HG03135 (cell line): ENCODE measurements at regions not wholly inside any gene's neighbourhood (a gene's known extent, or its start where the extent isn't known, plus 50 kb on each side); places are given as distances from the start of the nearest gene placed in this dataset.
"Not testable (repeated sequence)": the region's sequence is repeated elsewhere in the genome, so short reads cannot be mapped to it uniquely, and the experiment has no call there.

Experiments
- ATAC-seq: cut with Tn5 transposase; IDR thresholded peaks from one replicate; pipeline ENCODE4 v1.9.1; 2021; ENCODE audit warnings: mild to moderate bottlenecking, moderate library complexity; ENCODE audit not compliant: unreplicated experiment

GRCh38 chr6:153437193-153437592 is 306.1 kb upstream of the RGS17 start:
- ATAC-seq, result no peak

DNA sequence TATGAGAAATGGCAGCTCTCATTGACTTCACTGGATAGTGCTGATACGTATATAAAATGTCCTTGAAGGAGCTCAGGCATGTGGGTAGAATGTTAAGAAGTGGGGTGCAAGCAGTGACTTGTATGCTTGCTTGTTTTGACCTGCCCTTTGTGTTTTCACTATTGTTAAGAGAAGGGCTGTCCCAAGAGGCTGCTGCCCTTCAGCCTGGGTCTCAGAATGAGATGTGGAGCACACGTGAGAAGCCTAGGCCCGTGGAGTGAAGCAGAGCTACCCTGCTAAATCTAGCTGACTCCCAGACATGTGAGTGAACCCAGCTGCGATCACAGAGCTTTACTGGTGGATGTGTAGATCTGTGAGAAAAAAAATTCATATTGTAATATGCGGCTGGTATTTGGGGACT is 305.3 kb upstream of the RGS17 start:
- no peak for ATAC-seq

DNA sequence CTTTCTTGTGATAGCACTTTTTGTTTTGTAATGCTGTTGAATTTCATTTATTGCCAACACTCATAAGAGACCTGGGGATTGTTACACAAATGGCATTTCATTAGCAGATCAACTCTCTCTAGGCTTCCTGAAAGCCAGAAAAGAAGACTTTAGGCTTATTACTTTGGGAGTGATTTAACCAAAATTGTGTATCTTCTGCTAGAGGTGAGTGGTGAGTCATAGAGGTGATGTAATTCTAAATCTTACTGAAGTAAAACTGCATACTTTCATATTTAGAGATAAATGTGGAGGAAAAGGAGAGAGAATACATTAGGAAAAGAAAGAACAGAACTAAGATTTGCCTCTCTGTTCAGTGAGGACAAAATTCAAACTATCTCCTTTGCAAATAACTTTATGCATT is 304.7 kb upstream of the RGS17 start:
- ATAC-seq, result no peak

DNA sequence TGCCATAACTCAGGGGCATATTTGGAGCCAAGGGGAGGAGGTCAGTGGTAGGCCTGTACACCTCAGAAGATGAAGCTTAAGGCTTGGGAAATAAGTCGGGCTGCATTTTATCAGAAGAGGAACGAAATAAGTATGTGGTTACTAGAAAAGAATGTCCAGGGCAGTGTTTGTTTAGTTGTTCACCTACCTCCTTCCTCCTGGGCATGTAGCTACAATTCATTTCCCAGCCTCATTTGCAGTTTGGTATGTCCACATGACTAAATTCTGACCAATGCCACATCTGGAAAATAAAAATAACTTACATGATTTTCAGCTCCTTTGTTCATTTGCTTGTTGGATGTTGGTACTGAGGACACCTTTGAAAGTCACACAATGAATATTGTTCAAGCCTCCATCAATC is 294.5 kb upstream of the RGS17 start:
- no peak for ATAC-seq

DNA sequence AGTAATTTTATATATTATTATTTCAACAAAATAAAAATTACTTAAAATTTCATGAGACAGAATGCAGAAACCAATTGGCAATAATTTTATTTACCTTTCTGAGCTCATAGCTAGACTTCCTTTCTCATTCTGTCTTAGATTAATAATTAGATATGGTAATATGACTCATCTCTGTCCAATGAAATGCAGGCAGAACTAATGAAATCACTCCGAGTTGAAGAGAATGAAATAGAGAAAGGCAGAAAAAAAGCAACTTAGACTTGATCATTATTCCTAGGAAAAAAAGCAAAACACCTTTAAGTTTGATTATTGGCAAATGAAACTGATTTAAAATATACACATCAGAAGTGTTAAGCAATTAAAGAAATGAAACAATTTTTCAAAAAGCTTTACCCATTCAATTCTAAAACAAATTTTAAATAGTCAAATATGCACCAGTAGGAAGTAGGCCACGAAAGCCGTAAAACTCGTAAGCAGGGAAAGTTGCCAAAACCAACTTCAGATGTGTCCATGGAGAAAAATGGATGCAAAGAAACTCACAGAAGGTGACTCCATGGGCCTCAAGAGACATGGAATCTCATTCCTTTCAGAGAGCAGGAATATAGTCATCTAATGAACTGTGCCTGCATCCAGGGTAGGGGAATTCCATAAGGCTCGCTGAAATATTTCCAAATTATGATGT is 293.8 kb upstream of the RGS17 start:
- no peak for ATAC-seq

DNA sequence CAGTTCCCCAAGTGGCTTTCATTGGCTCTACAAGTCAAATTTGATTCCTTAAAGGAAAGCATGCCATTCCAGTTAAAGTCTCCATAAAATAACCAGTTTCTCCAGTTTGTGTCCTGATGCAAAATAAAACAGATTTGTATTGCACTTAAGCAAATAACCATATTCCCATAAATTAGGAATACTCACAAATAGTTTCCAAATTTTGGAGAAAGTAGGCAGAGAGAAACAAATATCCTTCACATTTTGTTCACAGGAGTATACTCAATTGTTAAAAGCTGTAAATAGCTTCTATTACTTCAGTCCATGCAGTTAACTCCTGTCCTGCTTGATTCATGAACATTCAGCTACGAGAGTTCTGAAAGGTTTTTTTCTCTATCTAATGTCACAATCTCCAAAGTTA is 281.4 kb upstream of the RGS17 start:
- no peak for ATAC-seq

DNA sequence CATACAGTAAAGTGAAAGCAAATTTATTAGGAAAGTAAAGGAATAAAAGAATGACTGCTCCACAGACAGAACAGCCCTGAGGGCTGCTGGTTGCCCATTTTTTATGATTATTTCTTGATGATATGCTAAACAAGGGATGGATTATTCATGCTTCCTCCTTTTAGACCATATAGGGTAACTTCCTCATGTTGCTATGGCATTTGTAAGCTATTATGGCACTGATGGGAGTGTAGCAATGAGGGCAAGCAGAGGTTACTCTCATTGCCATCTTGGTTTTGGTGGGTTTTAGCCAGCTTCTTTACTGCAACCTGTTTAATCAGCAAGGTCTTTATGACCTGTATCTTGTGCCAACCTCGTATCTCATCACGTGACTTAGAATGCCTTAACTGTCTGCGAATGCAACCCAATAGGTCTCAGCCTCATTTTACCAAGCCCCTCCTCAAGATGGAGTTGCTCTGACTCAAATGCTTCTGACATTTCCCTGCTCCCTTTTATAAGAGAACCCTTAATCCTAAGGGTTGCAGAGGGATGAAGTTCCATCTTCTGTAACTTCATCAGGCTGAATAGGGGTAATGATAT is 280.1 kb upstream of the RGS17 start:
- ATAC-seq, result no peak

- ATAC-seq, result no peak
Observed at GRCh38 chr6:153405931-153406330, 274.8 kb upstream of the RGS17 start.

DNA sequence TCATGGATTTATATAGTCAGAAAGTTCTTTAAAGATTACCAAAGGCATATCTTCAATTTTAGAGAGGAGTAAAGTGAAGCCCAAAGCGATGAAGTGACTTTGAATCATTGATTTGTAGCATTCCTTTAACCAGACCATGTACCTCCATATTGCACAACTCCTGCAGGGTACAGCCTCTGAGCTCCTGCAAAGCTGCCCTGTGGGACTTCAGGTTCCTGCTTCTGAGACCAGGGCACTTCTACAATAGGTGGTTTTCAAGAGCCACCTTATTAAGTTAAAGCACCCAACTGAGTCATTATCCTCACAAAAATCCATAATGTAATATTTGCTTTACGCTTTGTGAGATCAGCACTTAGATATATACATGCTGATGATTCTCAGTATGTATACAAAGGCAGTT is 270.7 kb upstream of the RGS17 start:
- ATAC-seq, result no peak

DNA sequence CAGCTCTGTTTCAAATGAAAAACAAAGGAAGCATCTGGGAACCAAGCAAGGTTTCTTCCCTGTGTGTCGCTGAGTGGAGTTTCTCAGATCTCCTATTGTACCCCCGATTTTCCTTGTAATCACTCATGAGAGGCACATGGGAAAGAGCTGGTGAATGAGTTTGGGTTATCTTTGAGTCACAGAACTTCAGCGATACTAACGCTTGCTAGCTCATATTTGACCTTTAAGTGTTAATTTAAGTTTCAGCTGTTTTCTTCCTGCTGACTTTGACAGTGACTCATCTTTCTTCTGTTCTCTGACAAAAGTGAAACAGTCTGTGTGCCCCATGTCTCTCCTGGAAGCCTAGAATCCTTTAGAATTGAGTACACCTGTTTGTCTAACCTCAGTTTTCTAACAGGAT is 261.1 kb upstream of the RGS17 start:
- ATAC-seq, result no peak

DNA sequence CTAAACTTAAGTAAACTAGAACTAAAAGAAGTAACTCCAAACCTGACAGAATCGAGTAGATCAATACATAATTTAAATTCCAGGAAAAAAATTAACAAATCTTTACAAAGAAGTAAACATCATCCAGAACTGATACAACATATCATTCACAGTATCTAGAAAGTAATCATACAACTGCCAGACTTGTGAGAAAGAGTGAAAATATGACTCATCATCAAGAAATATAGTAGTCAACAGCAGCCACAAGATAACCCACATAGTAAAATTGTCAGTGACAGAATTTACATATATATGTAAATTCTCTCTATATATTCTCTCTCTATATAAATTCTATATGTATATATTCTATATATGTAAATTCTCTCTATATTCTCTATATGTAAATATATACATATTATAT is 242.8 kb upstream of the RGS17 start:
- no peak for ATAC-seq

DNA sequence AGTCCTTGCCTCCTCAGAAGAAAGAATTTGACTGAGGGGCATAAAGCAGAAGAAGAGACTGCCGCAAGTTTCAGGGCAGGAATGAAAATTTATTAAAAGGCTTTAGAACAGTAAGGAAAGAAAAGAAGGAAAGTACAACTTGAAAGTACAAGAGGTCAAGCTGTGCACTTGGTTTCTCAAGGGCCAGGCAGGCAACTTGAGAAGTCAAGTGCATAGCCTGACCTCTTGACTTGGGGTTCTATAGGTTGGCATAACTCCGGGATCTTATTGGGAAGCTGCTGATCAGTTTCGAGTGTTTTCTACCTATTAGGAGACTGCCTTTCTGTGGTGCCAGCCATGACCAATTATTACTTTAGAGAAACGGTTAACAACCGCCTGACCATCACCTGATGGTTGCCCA is 237.0 kb upstream of the RGS17 start:
- ATAC-seq, result no peak

DNA sequence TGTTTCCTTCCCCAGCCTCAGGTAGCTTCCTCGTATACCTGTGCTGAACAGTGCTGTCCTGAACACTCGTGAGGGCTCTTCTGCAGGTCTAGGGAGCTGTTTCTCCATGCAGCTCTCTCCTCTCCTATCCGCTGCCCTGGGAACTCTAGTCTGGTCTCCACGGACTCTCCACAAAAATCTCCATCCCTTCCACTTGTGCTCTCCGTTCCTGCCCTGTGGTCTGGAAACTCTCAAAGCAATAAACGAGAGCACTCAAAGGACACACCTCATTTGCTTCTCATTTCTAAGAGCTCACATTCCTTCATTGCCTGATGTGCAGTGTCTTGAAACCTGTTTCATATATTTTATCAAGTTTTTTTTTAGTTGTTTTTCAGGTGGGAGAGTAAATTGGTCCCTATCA is 235.9 kb upstream of the RGS17 start:
- ATAC-seq, result no peak

DNA sequence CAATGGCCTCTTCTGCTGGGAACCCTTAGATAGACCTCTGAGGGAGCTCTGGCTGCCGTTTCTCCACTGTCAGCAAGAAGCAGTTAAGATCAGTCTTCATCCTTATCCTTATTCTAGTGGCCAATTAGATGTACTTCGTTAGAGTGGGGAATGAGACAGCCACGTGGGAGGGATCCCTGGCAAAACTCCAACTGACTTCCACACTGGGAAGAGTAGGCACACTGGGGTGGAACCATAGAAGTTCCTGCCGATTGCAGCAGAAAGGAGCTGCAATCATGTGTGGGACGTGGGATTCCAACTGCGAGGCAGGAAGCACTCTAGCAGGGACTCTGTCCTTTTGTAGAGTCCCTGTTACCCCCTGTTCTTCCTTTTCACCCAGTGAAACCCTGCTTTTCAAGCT is 226.3 kb upstream of the RGS17 start:
- no peak for ATAC-seq

- no peak for ATAC-seq
Observed at GRCh38 chr6:153340568-153340967, 209.5 kb upstream of the RGS17 start.

DNA sequence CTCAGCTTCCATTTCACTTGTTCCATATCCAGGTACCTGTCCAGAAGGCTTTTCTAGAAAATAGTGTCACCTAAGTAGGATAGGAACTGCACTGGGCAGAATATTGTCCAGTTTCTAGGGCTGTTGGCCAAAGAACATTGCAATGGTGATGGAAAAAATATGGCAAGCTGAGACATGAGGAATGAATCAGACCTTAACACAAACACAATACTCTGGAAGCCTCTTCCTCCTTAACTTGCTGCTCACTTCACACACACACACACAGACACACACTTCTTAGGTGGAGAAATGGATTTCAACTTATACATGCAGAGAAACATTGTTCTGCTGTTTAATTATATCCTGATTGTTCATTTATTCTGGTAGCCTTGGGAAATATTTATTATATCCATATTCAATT is 203.0 kb upstream of the RGS17 start:
- no peak for ATAC-seq

DNA sequence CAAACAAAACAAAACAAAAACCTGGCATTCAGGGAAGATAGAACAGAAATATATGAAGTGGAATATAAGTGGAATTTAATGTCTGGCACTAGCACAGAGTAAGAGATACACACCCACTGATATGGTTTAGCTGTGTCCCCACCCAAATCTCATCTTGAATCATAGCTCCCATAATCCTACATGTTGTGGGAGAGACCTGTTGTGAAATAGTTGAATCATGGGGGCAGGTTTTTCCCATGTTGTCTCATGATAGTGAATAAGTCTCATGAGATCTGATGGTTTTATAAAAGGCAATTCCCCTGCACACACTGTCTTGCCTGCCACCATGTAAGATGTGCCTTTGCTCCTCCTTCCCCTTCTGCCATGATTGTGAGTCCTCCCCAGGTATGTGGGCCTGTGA is 200.1 kb upstream of the RGS17 start:
- ATAC-seq, result not testable (repeated sequence)

DNA sequence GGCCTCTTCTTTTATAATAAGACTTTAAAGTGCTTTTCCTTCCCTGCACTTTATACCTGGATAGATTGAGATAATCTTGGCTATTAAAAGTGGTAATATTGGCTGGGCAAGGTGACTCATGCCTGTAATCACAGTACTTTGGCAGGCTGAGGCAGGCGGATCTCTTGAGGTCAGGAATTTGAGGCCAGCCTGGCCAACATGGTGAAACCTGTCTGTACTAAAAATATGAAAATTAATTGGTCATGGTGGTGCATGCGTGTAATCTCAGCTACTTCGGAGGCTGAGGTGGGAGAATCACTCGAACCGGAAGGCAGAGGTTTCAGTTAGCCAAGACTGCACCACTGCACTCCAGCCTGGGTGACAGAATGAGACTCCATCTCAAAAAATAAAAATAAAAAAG is 197.1 kb upstream of the RGS17 start:
- ATAC-seq, result no peak

DNA sequence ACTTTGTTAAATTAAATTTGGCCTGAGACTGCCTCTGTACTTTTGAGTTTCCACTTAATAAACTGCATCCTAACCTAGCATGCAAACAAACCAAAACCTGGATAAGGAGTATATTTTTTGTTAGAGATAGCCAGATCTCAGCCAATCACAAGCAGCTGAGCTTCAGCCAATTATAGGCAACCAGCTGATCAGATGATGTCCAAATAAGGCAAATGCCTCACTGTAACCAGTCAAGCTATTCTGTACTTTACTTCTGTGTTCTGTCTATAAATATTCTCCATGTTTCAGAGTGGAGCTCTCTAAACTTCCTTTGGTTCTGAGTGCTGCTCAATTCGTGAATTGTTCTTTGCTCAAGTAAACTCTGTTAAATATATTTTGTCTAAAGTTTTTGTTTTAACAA is 194.6 kb upstream of the RGS17 start:
- no peak for ATAC-seq

- peak; percentile 74 for ATAC-seq
Observed at GRCh38 chr6:153312634-153313033, 181.6 kb upstream of the RGS17 start.

DNA sequence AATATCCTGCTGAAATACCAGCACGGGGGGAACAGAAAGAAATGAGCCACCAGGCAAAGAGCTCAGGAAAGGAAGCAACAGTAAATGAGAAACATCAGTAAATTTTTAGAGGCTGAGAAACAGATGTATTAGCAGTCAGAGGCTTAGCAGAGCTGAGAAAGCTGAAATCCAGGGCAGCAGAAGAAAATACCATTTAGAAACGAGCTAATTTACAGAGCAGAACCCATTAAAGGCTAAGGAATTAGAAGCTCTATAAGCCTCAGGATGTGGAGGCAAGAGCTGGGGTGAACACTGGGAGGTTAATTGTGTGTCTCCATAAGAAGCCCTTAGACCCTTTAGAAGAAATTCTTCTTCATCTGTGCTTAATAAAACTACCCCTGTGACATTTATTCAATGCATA is 178.6 kb upstream of the RGS17 start:
- no peak for ATAC-seq

DNA sequence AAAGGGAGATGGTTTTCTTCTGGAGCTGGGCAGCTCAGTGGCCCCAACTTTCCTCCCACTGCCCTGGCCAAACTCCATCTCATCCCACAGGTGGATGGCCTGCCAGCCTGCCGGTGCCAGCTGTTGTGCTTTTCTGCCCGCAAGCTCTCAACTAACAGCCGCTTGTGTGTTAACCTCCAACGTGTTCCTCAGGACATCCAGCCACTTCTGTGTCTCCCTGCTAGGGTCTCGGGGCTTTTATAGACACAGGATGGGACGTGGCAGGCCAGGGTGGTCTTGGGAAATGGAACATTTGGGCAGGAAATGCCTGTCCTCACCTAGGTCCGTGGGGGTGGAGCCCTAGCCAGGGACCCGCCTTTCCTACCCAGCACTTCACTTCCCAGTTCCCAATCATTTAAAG is 171.1 kb upstream of the RGS17 start:
- no peak for ATAC-seq

DNA sequence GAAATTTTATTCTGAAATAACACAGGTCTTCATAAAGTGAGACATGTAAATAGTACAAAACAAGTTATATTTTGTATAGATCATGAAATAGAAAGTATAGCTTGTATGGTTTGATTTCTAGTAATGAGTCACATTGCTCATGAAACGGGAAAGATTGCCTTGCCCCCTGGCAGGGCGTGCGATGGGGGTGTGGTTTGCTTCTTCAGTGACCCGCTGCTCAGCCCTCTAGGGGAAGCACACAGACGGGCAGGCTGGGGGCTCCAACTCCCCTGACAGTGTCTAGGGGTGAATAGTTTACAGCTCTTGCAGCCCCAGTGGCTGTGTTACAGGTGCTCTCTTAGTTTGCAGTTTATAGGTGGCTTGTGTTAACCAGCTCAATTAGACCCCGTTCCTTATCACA is 170.5 kb upstream of the RGS17 start:
- ATAC-seq, result no peak
